ENCODE measurements at regions not wholly inside any gene's neighbourhood (a gene's known extent, or its start where the extent isn't known, plus 50 kb on each side); places are given as distances from the start of the nearest gene placed in this dataset.

DNA sequence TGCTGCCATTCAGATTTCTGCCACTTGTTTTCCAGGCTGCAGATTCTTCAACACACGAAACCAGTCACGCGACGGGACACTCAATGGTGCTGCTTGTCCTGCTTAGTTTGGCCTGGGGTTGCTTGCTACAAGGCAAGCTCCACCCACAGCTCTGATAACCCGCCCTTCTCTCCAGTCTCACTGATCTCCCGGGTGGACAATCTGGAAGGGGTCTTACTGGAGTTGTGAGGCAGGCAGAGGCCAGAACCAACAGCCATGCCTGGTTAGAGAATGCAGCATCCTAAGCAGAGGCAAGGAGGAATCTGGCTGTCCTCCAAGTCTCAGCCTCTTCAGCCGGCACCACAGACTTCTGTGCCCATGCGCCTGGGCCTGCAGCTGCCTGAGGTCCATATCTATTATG, 119.1 kb downstream of the KCNJ12 start:
- FAIRE-seq (no peak), DNase-seq (ENCODE audit: extremely low read depth in 1 of 4, low spot score in 3 of 4) (no peak), ATAC-seq (no peak)
- Histone ChIP-seq H2AFZ (ENCODE audit: low read depth, low read length) (no peak overlapping the region), H3K4me2 (ENCODE audit: insufficient read depth, low read length) (no peak overlapping the region), H3K79me2 (ENCODE audit: control insufficient read depth, insufficient read depth, low read length) (no peaks in the 10 kb centered on the region), H3K27ac (ENCODE audit: extremely low read depth, low read depth, low read length) (no peak overlapping the region), H3K27me3 (ENCODE audit: control insufficient read depth in 2 of 2, insufficient read depth in 2 of 2, low read length in 2 of 2) (peaks cover 0 to 21% of the 10 kb centered on the region in 2 experiments; a peak in 2 of 5 replicates), H3K9me1 (ENCODE audit: control insufficient read depth, insufficient read depth, low read length) (no peaks in the 10 kb centered on the region), H3K36me3 (ENCODE audit: control insufficient read depth, insufficient read depth, low read length) (no peaks in the 10 kb centered on the region), H3K4me3 (no peak overlapping the region), H3K4me1 (replicated peaks in 1 of 2; ENCODE audit: control insufficient read depth in 2 of 2, insufficient read depth in 2 of 2, low read length in 2 of 2) (no peaks in the 10 kb centered on the region; a peak in 1 of 5 replicates), H3K9ac (ENCODE audit: insufficient read depth in 1 of 2, low read depth in 2 of 2, low read length in 2 of 2) (no peak overlapping the region), H3K9me3 (replicated peaks; ENCODE audit: control insufficient read depth, insufficient read depth, low read depth, low read length) (no peaks in the 10 kb centered on the region), H4K20me1 (replicated peaks; ENCODE audit: control insufficient read depth, insufficient read depth, low read length) (no peaks in the 10 kb centered on the region)
- intact Hi-C loops (cut with micrococcal nuclease) = no loop called here
- no TSS peak for BruUV-seq (replicated peaks)
- CTCF ChIA-PET (ENCODE audit: low intra/inter-chr PET ratio) = no interaction called here
- in situ Hi-C loops (cut with MboI) = no loop called here
- POLR2A ChIA-PET = no interaction called here
- WGBS (ENCODE audit: insufficient coverage, low coverage, missing lambda C conversion rate) = 16% methylated on average over 7 of the region's 8 CpGs
- no peak for TF ChIP-seq BCL6 (CRISPR knock-in tag; IDR thresholded peaks at IDR 0.05)
- no peak for TF ChIP-seq POLR2A (conservative IDR thresholded peaks at IDR 0.05)
- no peak for TF ChIP-seq TCF7 (IDR thresholded peaks at IDR 0.05; ENCODE audit: borderline replicate concordance)
- no peak for TF ChIP-seq WHSC1 (IDR thresholded peaks at IDR 0.05; ENCODE audit: low read length)
- no peak for TF ChIP-seq ILK (tag; IDR thresholded peaks at IDR 0.05; ENCODE audit: borderline replicate concordance, low read depth)
- TF ChIP-seq GATAD2A (IDR thresholded peaks at IDR 0.05) = no peak
- TF ChIP-seq ZNF584 (CRISPR knock-in tag; IDR thresholded peaks at IDR 0.05; ENCODE audit: low read depth) = no peak
- no peak for TF ChIP-seq HDAC3 (IDR thresholded peaks at IDR 0.05; ENCODE audit: borderline replicate concordance, partially characterized antibody)
- TF ChIP-seq ZNF707 (CRISPR knock-in tag; conservative IDR thresholded peaks at IDR 0.05) = no peak
- TF ChIP-seq, protein P1, sequence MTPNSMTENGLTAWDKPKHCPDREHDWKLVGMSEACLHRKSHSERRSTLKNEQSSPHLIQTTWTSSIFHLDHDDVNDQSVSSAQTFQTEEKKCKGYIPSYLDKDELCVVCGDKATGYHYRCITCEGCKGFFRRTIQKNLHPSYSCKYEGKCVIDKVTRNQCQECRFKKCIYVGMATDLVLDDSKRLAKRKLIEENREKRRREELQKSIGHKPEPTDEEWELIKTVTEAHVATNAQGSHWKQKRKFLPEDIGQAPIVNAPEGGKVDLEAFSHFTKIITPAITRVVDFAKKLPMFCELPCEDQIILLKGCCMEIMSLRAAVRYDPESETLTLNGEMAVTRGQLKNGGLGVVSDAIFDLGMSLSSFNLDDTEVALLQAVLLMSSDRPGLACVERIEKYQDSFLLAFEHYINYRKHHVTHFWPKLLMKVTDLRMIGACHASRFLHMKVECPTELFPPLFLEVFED (CRISPR knock-in tag; conservative IDR thresholded peaks at IDR 0.05) = no peak
- no peak for TF ChIP-seq PBX2 (CRISPR knock-in tag; IDR thresholded peaks at IDR 0.05; ENCODE audit: low read depth)
- no peak for TF ChIP-seq PBX2 (tag; conservative IDR thresholded peaks at IDR 0.05; ENCODE audit: low read depth)
- no peak for TF ChIP-seq ZNF79 (CRISPR knock-in tag; IDR thresholded peaks at IDR 0.05; ENCODE audit: low read depth)
- TF ChIP-seq ETV6 (IDR thresholded peaks at IDR 0.05; ENCODE audit: borderline replicate concordance in 1 of 2, low read depth in 2 of 2, low read length in 1 of 2) = no peak
- no peak for TF ChIP-seq ETV6 (CRISPR knock-in tag; IDR thresholded peaks at IDR 0.05; ENCODE audit: borderline replicate concordance)
- no peak for TF ChIP-seq CHD1 (IDR thresholded peaks at IDR 0.05; ENCODE audit: low read length)
- no peak for TF ChIP-seq ZNF140 (CRISPR knock-in tag; IDR thresholded peaks at IDR 0.05)
